Neural cell (in vitro differentiated cells): ENCODE measurements at regions not wholly inside any gene's neighbourhood (a gene's known extent, or its start where the extent isn't known, plus 50 kb on each side); places are given as distances from the start of the nearest gene placed in this dataset.

ENCODE experiments used
- H2AFZ ChIP-seq: fragments of 200-600, 300-800 bp; sonication (generic), shearing (Covaris generic); 2 replicates; pipeline ENCODE4 v1.6.0; 2014; ENCODE audit warnings: low read depth, mild to moderate bottlenecking, antibody characterized with exemption, low read length, moderate library complexity
- H3F3A ChIP-seq: fragments of 200-600 bp; shearing (Covaris generic); 2 replicates; pipeline ENCODE4 v1.6.1; 2016; ENCODE audit warnings: mild to moderate bottlenecking, moderate library complexity, mixed read lengths, antibody characterized with exemption, low read length; ENCODE audit not compliant: insufficient read depth, poor library complexity, severe bottlenecking
- H3K27ac ChIP-seq: fragments of 200-600, 300-800 bp; sonication (generic), shearing (Covaris generic); 2 replicates; pipeline ENCODE4 v1.5.1; 2014; ENCODE audit warnings: mild to moderate bottlenecking, low read length, moderate library complexity
- H3K27me3 ChIP-seq: fragments of 300-800, 200-600 bp; sonication (generic), shearing (Covaris generic); 2 replicates; pipeline ENCODE4 v1.6.0; 2014; ENCODE audit warnings: mild to moderate bottlenecking, low read depth, low read length, moderate library complexity; ENCODE audit not compliant: insufficient read depth
- H3K36me3 ChIP-seq: fragments of 300-800, 200-600 bp; sonication (generic), shearing (Covaris generic); 2 replicates; pipeline ENCODE4 v1.5.1; 2014; ENCODE audit warnings: mild to moderate bottlenecking, antibody characterized with exemption, low read length, moderate library complexity; ENCODE audit not compliant: insufficient read depth
- H3K4me2 ChIP-seq: fragments of 300-800, 200-600 bp; sonication (generic), shearing (Covaris generic); 2 replicates; pipeline ENCODE4 v1.6.0; 2014; ENCODE audit warnings: mild to moderate bottlenecking, low read length
- H3K4me3 ChIP-seq: fragments of 300-800, 200-600 bp; sonication (generic), shearing (Covaris generic); 2 replicates; pipeline ENCODE4 v1.5.1; 2014; ENCODE audit warnings: mild to moderate bottlenecking, low read length, moderate library complexity
- H3K79me2 ChIP-seq: fragments of 200-600 bp; shearing (Covaris generic); replicated peaks from 2 replicates; pipeline ENCODE4 v1.6.0; 2014; ENCODE audit warnings: mild to moderate bottlenecking, low read length, moderate library complexity; ENCODE audit not compliant: insufficient read depth
- H3K9ac ChIP-seq: fragments of 300-800, 200-600 bp; sonication (generic), shearing (Covaris generic); 2 replicates; pipeline ENCODE4 v1.6.1; 2016; ENCODE audit warnings: mild to moderate bottlenecking, low read length, mixed read lengths
- H3K9me2 ChIP-seq: fragments of 200-600 bp; shearing (Covaris generic); 2 replicates; pipeline ENCODE4 v1.6.1; 2016; ENCODE audit warnings: mild to moderate bottlenecking, low read length, mixed read lengths; ENCODE audit not compliant: insufficient read depth
- H3K9me3 ChIP-seq: fragments of 200-600, 300-800 bp; sonication (generic), shearing (Covaris generic); 2 replicates; pipeline ENCODE4 v1.6.1; 2016; ENCODE audit warnings: mild to moderate bottlenecking, mixed run types, low read length, moderate library complexity, mixed read lengths
- H4K20me1 ChIP-seq: fragments of 200-600 bp; shearing (Covaris generic); 2 replicates; pipeline ENCODE4 v1.6.1; 2016; ENCODE audit warnings: mild to moderate bottlenecking, mixed run types; ENCODE audit not compliant: insufficient read depth
- EP300 ChIP-seq: fragments of 450-650 bp; conservative IDR thresholded peaks from 2 replicates; pipeline ENCODE4 v1.6.1; 2014; ENCODE audit warnings: antibody characterized with exemption, mild to moderate bottlenecking, moderate library complexity; ENCODE audit not compliant: poor library complexity, severe bottlenecking
- EZH2 ChIP-seq: fragments of 200-600, 300-800 bp; shearing (Covaris generic), sonication (generic); IDR thresholded peaks from 2 replicates; pipeline ENCODE4 v1.6.1; 2014; ENCODE audit warnings: antibody characterized with exemption, low read length, borderline replicate concordance, mild to moderate bottlenecking; ENCODE audit not compliant: insufficient read depth, poor library complexity, severe bottlenecking
- MXI1 ChIP-seq: fragments of 450-650 bp; conservative IDR thresholded peaks from 2 replicates; pipeline ENCODE4 v1.6.1; 2014; ENCODE audit warnings: antibody characterized with exemption, mild to moderate bottlenecking; ENCODE audit not compliant: poor library complexity, severe bottlenecking
- POLR2AphosphoS5 ChIP-seq: IDR thresholded peaks from 2 replicates; pipeline ENCODE4 v1.6.1; 2012
- RAD21 ChIP-seq: fragments of 450-650 bp; conservative IDR thresholded peaks from 2 replicates; pipeline ENCODE4 v1.6.1; 2014; ENCODE audit warnings: antibody characterized with exemption, mild to moderate bottlenecking, moderate library complexity
- SMC3 ChIP-seq: fragments of 450-650 bp; conservative IDR thresholded peaks from 2 replicates; pipeline ENCODE4 v1.6.1; 2014; ENCODE audit warnings: antibody characterized with exemption, mild to moderate bottlenecking, moderate library complexity; ENCODE audit not compliant: poor library complexity
- TAF1 ChIP-seq: IDR thresholded peaks from 2 replicates; pipeline ENCODE4 v1.6.1; 2012; ENCODE audit warnings: low read depth
- TF ChIP-seq, protein P1 (sequence below): IDR thresholded peaks from 2 replicates; pipeline ENCODE4 v1.6.1; 2012; ENCODE audit warnings: borderline replicate concordance
- TF ChIP-seq, protein P2 (sequence below): fragments of 450-650 bp; IDR thresholded peaks from 2 replicates; pipeline ENCODE4 v1.5.1; 2014; ENCODE audit warnings: antibody characterized with exemption, mild to moderate bottlenecking, moderate library complexity; ENCODE audit not compliant: poor library complexity, severe bottlenecking

DNA sequence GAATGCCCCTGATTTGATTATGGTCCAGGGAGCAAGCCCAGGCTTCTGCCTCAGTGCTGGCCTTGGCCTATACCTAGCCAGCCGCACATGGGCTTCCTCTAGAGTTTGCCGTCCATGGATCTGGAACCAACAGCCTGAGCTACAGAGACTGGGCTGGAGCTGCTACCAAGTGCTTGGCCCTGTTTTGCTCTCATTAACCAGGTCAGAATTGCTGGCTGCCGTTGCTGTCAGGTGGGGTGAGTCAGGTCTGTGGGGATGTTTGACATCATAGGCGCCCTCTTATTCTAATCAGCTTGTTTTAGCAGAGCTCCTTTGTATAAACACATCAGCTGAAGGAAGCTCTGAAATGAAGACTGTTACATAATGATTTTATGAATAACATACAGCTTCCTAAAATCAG is 83.1 kb upstream of the PHACTR2 start:
- H3K79me2 ChIP-seq = no peaks in the 10 kb centered on the region
- TF ChIP-seq EP300 = no peak
- no peak for TF ChIP-seq TAF1
- no peaks in the 10 kb centered on the region for H3K9me2 ChIP-seq
- H3K9me3 ChIP-seq = no peaks in the 10 kb centered on the region
- H3F3A ChIP-seq = no peaks in the 10 kb centered on the region
- H3K36me3 ChIP-seq = no peaks in the 10 kb centered on the region
- no peak overlapping the region for H3K9ac ChIP-seq
- H3K27me3 ChIP-seq = no peaks in the 10 kb centered on the region
- H3K4me3 ChIP-seq = no peak overlapping the region
- no peaks in the 10 kb centered on the region for H4K20me1 ChIP-seq
- H3K4me2 ChIP-seq = no peak overlapping the region
- no peak overlapping the region for H2AFZ ChIP-seq
- H3K27ac ChIP-seq = no peak overlapping the region

DNA sequence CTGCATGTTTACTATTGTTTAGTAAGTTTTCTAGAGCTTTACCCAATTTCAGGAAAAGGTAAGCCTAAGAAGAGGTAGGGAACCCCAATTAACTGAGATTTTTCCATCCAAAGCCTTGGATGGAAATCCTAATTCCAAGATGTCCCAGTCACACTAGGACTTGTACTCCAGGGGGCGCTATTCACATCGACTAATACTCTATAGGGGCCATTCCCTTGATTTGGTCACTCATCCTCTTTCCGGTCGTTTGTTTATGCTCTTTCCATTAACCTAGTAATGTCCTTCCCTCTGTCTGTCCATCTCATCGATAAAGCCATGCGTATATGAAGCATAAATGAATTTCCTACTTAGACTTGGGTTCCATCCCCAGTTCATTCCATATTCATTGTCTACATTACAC is 80.8 kb upstream of the FUCA2 start:
- no peak overlapping the region for H3K9ac ChIP-seq
- no peaks in the 10 kb centered on the region for H3F3A ChIP-seq
- no peaks in the 10 kb centered on the region for H3K27me3 ChIP-seq
- TF ChIP-seq EZH2 (no peak), EP300 (no peak), MXI1 (no peak), TAF1 (no peak), SMC3 (no peak), POLR2AphosphoS5 (no peak), RAD21 (no peak)
- TF ChIP-seq, protein P1, sequence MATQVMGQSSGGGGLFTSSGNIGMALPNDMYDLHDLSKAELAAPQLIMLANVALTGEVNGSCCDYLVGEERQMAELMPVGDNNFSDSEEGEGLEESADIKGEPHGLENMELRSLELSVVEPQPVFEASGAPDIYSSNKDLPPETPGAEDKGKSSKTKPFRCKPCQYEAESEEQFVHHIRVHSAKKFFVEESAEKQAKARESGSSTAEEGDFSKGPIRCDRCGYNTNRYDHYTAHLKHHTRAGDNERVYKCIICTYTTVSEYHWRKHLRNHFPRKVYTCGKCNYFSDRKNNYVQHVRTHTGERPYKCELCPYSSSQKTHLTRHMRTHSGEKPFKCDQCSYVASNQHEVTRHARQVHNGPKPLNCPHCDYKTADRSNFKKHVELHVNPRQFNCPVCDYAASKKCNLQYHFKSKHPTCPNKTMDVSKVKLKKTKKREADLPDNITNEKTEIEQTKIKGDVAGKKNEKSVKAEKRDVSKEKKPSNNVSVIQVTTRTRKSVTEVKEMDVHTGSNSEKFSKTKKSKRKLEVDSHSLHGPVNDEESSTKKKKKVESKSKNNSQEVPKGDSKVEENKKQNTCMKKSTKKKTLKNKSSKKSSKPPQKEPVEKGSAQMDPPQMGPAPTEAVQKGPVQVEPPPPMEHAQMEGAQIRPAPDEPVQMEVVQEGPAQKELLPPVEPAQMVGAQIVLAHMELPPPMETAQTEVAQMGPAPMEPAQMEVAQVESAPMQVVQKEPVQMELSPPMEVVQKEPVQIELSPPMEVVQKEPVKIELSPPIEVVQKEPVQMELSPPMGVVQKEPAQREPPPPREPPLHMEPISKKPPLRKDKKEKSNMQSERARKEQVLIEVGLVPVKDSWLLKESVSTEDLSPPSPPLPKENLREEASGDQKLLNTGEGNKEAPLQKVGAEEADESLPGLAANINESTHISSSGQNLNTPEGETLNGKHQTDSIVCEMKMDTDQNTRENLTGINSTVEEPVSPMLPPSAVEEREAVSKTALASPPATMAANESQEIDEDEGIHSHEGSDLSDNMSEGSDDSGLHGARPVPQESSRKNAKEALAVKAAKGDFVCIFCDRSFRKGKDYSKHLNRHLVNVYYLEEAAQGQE = no peak
- TF ChIP-seq, protein P2, sequence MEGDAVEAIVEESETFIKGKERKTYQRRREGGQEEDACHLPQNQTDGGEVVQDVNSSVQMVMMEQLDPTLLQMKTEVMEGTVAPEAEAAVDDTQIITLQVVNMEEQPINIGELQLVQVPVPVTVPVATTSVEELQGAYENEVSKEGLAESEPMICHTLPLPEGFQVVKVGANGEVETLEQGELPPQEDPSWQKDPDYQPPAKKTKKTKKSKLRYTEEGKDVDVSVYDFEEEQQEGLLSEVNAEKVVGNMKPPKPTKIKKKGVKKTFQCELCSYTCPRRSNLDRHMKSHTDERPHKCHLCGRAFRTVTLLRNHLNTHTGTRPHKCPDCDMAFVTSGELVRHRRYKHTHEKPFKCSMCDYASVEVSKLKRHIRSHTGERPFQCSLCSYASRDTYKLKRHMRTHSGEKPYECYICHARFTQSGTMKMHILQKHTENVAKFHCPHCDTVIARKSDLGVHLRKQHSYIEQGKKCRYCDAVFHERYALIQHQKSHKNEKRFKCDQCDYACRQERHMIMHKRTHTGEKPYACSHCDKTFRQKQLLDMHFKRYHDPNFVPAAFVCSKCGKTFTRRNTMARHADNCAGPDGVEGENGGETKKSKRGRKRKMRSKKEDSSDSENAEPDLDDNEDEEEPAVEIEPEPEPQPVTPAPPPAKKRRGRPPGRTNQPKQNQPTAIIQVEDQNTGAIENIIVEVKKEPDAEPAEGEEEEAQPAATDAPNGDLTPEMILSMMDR = no peak
- no peak overlapping the region for H3K27ac ChIP-seq
- H2AFZ ChIP-seq = no peak overlapping the region
- no peak overlapping the region for H3K4me2 ChIP-seq
- no peaks in the 10 kb centered on the region for H3K9me3 ChIP-seq
- no peaks in the 10 kb centered on the region for H3K36me3 ChIP-seq
- no peak overlapping the region for H3K4me3 ChIP-seq
- H3K79me2 ChIP-seq = no peaks in the 10 kb centered on the region
- no peaks in the 10 kb centered on the region for H4K20me1 ChIP-seq
- H3K9me2 ChIP-seq = no peaks in the 10 kb centered on the region

DNA sequence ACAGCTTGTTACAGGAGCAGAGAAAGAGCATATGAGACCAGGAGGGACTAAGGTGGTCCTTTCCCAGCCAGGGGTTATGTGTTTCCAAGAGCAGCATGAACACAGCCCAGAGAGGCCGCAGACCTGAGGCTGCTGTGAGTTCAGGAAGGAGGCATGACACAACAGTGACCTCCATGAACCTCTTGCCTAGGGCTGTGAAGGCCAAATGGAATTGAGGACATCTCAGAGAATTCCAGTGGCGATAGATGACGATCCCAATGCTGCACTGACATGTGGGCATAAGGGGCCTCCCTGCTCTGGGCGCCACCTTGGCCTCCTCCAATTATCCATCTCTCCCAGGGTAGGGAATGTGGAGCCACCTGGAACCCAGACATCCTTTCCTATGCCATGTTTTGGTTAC is 79.9 kb upstream of the FUCA2 start:
- H2AFZ ChIP-seq = no peak overlapping the region
- H4K20me1 ChIP-seq = no peaks in the 10 kb centered on the region
- H3K9me3 ChIP-seq = no peaks in the 10 kb centered on the region
- H3K27ac ChIP-seq = no peak overlapping the region
- H3K27me3 ChIP-seq = no peaks in the 10 kb centered on the region
- TF ChIP-seq POLR2AphosphoS5 (no peak), SMC3 (no peak), EZH2 (no peak), RAD21 (no peak), EP300 (no peak), TAF1 (no peak), MXI1 (no peak)
- TF ChIP-seq, protein P2 = no peak
- TF ChIP-seq, protein P1 = no peak
- no peak overlapping the region for H3K4me2 ChIP-seq
- no peaks in the 10 kb centered on the region for H3K9me2 ChIP-seq
- H3F3A ChIP-seq = no peaks in the 10 kb centered on the region
- H3K36me3 ChIP-seq = no peaks in the 10 kb centered on the region
- H3K79me2 ChIP-seq = no peaks in the 10 kb centered on the region
- no peak overlapping the region for H3K4me3 ChIP-seq
- no peak overlapping the region for H3K9ac ChIP-seq
